DOHH2 (cell line): ENCODE measurements at regions not wholly inside any gene's neighbourhood (a gene's known extent, or its start where the extent isn't known, plus 50 kb on each side); places are given as distances from the start of the nearest gene placed in this dataset.

Experiments
- H3F3A ChIP-seq: fragments of 200-600 bp; sonication (generic), shearing (Covaris generic); 2 replicates; pipeline ENCODE4 v1.6.0; 2016; ENCODE audit warnings: antibody characterized with exemption, mild to moderate bottlenecking; ENCODE audit not compliant: control insufficient read depth, insufficient read depth
- H3K27ac ChIP-seq: fragments of 200-600 bp; sonication (generic); 2 replicates; pipeline ENCODE4 v1.5.1; 2014; ENCODE audit warnings: low read depth, mild to moderate bottlenecking, low read length, moderate library complexity
- H3K27me3 ChIP-seq: fragments of 200-600 bp; sonication (generic); 2 replicates; pipeline ENCODE4 v1.6.1; 2014; ENCODE audit warnings: mild to moderate bottlenecking, low read length, mixed read lengths; ENCODE audit not compliant: control insufficient read depth
- H3K36me3 ChIP-seq: fragments of 200-600 bp; sonication (generic); 2 replicates; pipeline ENCODE4 v1.6.1; 2014; ENCODE audit warnings: mild to moderate bottlenecking, low read length, moderate library complexity, mixed read lengths; ENCODE audit not compliant: control insufficient read depth
- H3K4me1 ChIP-seq: fragments of 200-600 bp; sonication (generic); 2 replicates; pipeline ENCODE4 v1.6.1; 2014; ENCODE audit warnings: mild to moderate bottlenecking, low read length, mixed read lengths; ENCODE audit not compliant: control insufficient read depth
- H3K4me2 ChIP-seq: fragments of 200-600 bp; sonication (generic); 2 replicates; pipeline ENCODE4 v1.6.0; 2014; ENCODE audit warnings: mild to moderate bottlenecking, low read length, moderate library complexity
- H3K4me3 ChIP-seq: fragments of 200-600 bp; sonication (generic); 2 replicates; pipeline ENCODE4 v1.5.1; 2014; ENCODE audit warnings: mild to moderate bottlenecking, low read length, mixed read lengths
- H3K79me2 ChIP-seq: fragments of 200-600 bp; sonication (generic); 2 replicates; pipeline ENCODE4 v1.6.1; 2014; ENCODE audit warnings: mild to moderate bottlenecking, low read length, mixed read lengths; ENCODE audit not compliant: control insufficient read depth
- H3K9me2 ChIP-seq: fragments of 200-600 bp; sonication (generic); replicated peaks from 2 replicates; pipeline ENCODE4 v1.6.1; 2014; ENCODE audit warnings: mild to moderate bottlenecking, low read length, mixed read lengths; ENCODE audit not compliant: control insufficient read depth
- H3K9me3 ChIP-seq: fragments of 200-600 bp; sonication (generic); 2 replicates; pipeline ENCODE4 v1.6.1; 2014; ENCODE audit warnings: antibody characterized with exemption, low read length, mixed read lengths; ENCODE audit not compliant: control insufficient read depth, insufficient read depth
- H4K20me1 ChIP-seq: fragments of 200-600 bp; sonication (generic); 2 replicates; pipeline ENCODE4 v1.6.0; 2014; ENCODE audit warnings: low read depth, mild to moderate bottlenecking, antibody characterized with exemption, low read length, moderate library complexity; ENCODE audit not compliant: control insufficient read depth, insufficient read depth
- EZH2phosphoT487 ChIP-seq: fragments of 200-600 bp; sonication (generic); IDR thresholded peaks from 2 replicates; pipeline ENCODE4 v1.6.1; 2017; ENCODE audit warnings: borderline replicate concordance, mild to moderate bottlenecking, antibody characterized with exemption, low read length, moderate library complexity, mixed read lengths
- TF ChIP-seq, protein P1 (sequence below): fragments of 200-600 bp; sonication (generic); IDR thresholded peaks from one replicate; pipeline ENCODE4 v1.5.1; 2014; ENCODE audit warnings: antibody characterized with exemption, mild to moderate bottlenecking, low read depth, low read length; ENCODE audit not compliant: poor library complexity, severe bottlenecking

GRCh38 chr17:22253007-22253406, 560.7 kb downstream of the KCNJ18 start:
- no peaks in the 10 kb centered on the region for H3K36me3 ChIP-seq
- H4K20me1 ChIP-seq, result no peaks in the 10 kb centered on the region
- no peaks in the 10 kb centered on the region for H3K79me2 ChIP-seq
- H3K4me2 ChIP-seq, result no peak overlapping the region
- H3K9me2 ChIP-seq, result no peaks in the 10 kb centered on the region
- no peaks in the 10 kb centered on the region for H3F3A ChIP-seq
- H3K27me3 ChIP-seq, result no peaks in the 10 kb centered on the region
- H3K9me3 ChIP-seq, result no peaks in the 10 kb centered on the region
- H3K27ac ChIP-seq, result no peak overlapping the region
- no peak for TF ChIP-seq EZH2phosphoT487
- TF ChIP-seq, protein P1, sequence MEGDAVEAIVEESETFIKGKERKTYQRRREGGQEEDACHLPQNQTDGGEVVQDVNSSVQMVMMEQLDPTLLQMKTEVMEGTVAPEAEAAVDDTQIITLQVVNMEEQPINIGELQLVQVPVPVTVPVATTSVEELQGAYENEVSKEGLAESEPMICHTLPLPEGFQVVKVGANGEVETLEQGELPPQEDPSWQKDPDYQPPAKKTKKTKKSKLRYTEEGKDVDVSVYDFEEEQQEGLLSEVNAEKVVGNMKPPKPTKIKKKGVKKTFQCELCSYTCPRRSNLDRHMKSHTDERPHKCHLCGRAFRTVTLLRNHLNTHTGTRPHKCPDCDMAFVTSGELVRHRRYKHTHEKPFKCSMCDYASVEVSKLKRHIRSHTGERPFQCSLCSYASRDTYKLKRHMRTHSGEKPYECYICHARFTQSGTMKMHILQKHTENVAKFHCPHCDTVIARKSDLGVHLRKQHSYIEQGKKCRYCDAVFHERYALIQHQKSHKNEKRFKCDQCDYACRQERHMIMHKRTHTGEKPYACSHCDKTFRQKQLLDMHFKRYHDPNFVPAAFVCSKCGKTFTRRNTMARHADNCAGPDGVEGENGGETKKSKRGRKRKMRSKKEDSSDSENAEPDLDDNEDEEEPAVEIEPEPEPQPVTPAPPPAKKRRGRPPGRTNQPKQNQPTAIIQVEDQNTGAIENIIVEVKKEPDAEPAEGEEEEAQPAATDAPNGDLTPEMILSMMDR, result no peak
- no peak overlapping the region for H3K4me3 ChIP-seq
- H3K4me1 ChIP-seq, result no peaks in the 10 kb centered on the region

- no peaks in the 10 kb centered on the region for H3K27me3 ChIP-seq
- TF ChIP-seq EZH2phosphoT487, result no peak
- TF ChIP-seq, protein P1, result no peak
- H3K36me3 ChIP-seq, result no peaks in the 10 kb centered on the region
- H3K4me2 ChIP-seq, result no peak overlapping the region
- no peak overlapping the region for H3K27ac ChIP-seq
- H4K20me1 ChIP-seq, result no peaks in the 10 kb centered on the region
- H3K79me2 ChIP-seq, result no peaks in the 10 kb centered on the region
- peaks cover 13% of the 10 kb centered on the region; the same call in 1 of the 2 replicates for H3K9me3 ChIP-seq
- no peaks in the 10 kb centered on the region for H3F3A ChIP-seq
- H3K4me1 ChIP-seq, result no peaks in the 10 kb centered on the region
- no peak overlapping the region for H3K4me3 ChIP-seq
- no peaks in the 10 kb centered on the region for H3K9me2 ChIP-seq
These were observed 573.5 kb downstream of the KCNJ18 start for GRCh38 chr17:22265807-22266206.

- TF ChIP-seq EZH2phosphoT487, result no peak
- no peaks in the 10 kb centered on the region for H3K9me2 ChIP-seq
These were observed 573.9 kb downstream of the KCNJ18 start for GRCh38 chr17:22266231-22266630.

GRCh38 chr17:22267019-22267418, 574.7 kb downstream of the KCNJ18 start:
- Histone ChIP-seq H3K36me3 (no peaks in the 10 kb centered on the region), H3K4me2 (no peak overlapping the region), H3K9me2 (no peaks in the 10 kb centered on the region), H3K9me3 (peaks cover 13% of the 10 kb centered on the region; the same call in 1 of the 2 replicates), H3K4me3 (no peak overlapping the region), H3K27ac (no peak overlapping the region), H4K20me1 (no peaks in the 10 kb centered on the region), H3F3A (no peaks in the 10 kb centered on the region), H3K4me1 (no peaks in the 10 kb centered on the region), H3K27me3 (no peaks in the 10 kb centered on the region), H3K79me2 (no peaks in the 10 kb centered on the region)
- TF ChIP-seq, protein P1, result no peak
- TF ChIP-seq EZH2phosphoT487, result no peak

More at GRCh38 chr17:22266231-22266630, 573.9 kb downstream of the KCNJ18 start:
- H3K79me2 ChIP-seq, result no peaks in the 10 kb centered on the region
- peaks cover 13% of the 10 kb centered on the region; the same call in 1 of the 2 replicates for H3K9me3 ChIP-seq
- no peak overlapping the region for H3K4me3 ChIP-seq
- H3K4me1 ChIP-seq, result no peaks in the 10 kb centered on the region
- H3K4me2 ChIP-seq, result no peak overlapping the region
- no peaks in the 10 kb centered on the region for H3K27me3 ChIP-seq
- H4K20me1 ChIP-seq, result no peaks in the 10 kb centered on the region
- H3K36me3 ChIP-seq, result no peaks in the 10 kb centered on the region
- H3F3A ChIP-seq, result no peaks in the 10 kb centered on the region
- H3K27ac ChIP-seq, result no peak overlapping the region
